NCI-H128 (cell line): ENCODE measurements at regions not wholly inside any gene's neighbourhood (a gene's known extent, or its start where the extent isn't known, plus 50 kb on each side); places are given as distances from the start of the nearest gene placed in this dataset.
"Not testable (repeated sequence)": the region's sequence is repeated elsewhere in the genome, so short reads cannot be mapped to it uniquely, and the experiment has no call there.

Experiments
- DNase-seq: peaks from one replicate; lab custom pipeline; 2025; ENCODE audit not compliant: unreplicated experiment; lab: John Stamatoyannopoulos, UW

GRCh38 chr1:163571950-163572349 is 250.2 kb downstream of the NUF2 start:
- no peak for DNase-seq

GRCh38 chr1:163574119-163574518 is 252.4 kb downstream of the NUF2 start:
- DNase-seq = no peak

- DNase-seq = no peak
Measured at GRCh38 chr1:163580926-163581325, 259.2 kb downstream of the NUF2 start.

DNA sequence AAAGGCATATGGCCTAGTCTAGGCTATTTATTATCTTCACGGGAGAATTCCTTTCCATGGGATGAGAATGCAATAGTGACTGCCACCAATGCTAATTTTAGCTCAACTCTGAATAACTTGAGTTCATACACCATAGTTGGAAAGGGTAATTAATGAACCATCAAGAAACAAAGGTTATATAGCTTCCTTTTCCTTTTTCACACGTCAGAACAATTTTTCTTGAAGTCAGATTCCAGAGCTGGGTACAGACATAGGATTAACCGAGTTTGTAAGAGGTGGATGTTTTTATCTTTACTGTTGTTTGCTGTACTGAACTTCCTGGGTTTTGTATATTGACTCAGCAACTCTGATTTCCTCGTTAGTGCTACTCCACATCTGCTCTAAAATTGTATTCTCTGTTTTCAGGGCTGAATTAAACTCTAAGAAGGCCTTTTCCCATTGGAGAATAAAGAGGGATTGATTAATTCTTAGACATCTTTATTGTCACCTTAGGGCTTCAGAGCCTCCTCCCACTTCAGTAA is 262.0 kb downstream of the NUF2 start:
- no peak for DNase-seq

DNA sequence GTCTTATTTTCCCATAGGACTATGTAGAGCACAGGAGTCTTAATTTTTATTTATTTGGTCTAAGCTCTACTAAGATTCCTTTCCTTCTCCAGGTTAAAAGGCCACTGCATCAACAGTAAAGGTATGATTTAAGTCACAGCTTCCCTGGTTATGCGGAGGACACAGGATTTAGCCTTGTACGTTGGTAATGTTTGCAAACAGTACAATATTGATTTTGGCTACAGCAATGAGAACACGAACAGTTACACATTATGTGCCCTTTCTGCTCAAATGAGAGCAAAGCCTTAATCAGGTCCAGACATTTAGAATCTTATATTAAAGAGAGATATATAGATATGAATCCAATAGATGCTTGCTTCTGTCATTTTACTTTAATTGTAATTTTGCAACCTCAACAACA is 264.0 kb downstream of the NUF2 start:
- DNase-seq = no peak

DNA sequence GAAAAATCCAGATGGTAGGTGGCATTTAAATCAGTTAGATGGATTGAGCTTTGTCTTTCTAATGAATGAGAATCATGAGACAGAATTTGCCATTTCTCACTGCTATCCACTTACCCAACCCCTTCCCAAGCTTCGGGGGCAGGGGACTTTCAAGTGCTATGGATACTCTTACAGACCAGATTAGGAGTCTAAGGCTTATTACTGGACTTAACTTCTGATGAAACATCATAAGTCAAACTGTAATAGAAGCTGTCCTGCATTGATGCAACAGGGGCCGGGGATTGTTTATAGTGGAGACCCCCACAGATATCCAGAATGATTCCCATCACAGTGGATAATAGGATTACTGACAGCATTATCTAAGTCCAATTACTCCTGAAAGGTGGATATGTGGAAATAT is 267.0 kb downstream of the NUF2 start:
- no peak for DNase-seq

GRCh38 chr1:163589735-163590134 is 268.0 kb downstream of the NUF2 start:
- DNase-seq = no peak

- not testable (repeated sequence) for DNase-seq
Measured at GRCh38 chr1:163591131-163591530, 269.4 kb downstream of the NUF2 start.

GRCh38 chr1:163592623-163593022 is 270.9 kb downstream of the NUF2 start:
- DNase-seq = not testable (repeated sequence)

GRCh38 chr1:163596106-163596505 is 274.4 kb downstream of the NUF2 start:
- not testable (repeated sequence) for DNase-seq

GRCh38 chr1:163596541-163597258 is 274.9 kb downstream of the NUF2 start:
- DNase-seq = no peak

- DNase-seq = no peak
Measured at GRCh38 chr1:163604321-163604720, 282.6 kb downstream of the NUF2 start.

- no peak for DNase-seq
Measured at GRCh38 chr1:163604896-163605295, 283.1 kb downstream of the NUF2 start.

GRCh38 chr1:163608979-163609378 is 287.2 kb downstream of the NUF2 start:
- no peak for DNase-seq

GRCh38 chr1:163609858-163610257 is 288.1 kb downstream of the NUF2 start:
- DNase-seq = no peak

GRCh38 chr1:163610486-163610885 is 288.7 kb downstream of the NUF2 start:
- no peak for DNase-seq

- DNase-seq = no peak
Measured at GRCh38 chr1:163614361-163614760, 292.6 kb downstream of the NUF2 start.

- DNase-seq = no peak
Measured at GRCh38 chr1:163628034-163628773, 306.4 kb downstream of the NUF2 start.

DNA sequence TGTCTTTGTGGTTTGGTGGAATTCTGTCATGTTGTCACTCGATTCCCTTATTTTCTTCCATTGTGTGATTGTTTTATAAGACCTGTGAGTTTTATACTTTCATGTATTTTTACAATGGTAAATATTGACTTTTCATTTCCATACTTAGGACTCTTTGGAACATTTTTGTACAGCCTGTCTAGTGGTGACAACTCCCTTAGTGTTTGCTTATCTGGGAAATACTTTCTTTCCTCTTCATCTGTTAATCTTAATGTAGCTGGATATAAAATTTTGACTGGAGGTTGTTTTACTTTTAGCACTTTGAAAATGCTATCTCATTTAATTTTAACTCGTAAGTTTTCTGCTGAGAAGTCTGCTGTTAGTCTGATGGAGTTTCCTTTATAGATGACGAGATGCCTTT is 310.5 kb downstream of the NUF2 start:
- no peak for DNase-seq

DNA sequence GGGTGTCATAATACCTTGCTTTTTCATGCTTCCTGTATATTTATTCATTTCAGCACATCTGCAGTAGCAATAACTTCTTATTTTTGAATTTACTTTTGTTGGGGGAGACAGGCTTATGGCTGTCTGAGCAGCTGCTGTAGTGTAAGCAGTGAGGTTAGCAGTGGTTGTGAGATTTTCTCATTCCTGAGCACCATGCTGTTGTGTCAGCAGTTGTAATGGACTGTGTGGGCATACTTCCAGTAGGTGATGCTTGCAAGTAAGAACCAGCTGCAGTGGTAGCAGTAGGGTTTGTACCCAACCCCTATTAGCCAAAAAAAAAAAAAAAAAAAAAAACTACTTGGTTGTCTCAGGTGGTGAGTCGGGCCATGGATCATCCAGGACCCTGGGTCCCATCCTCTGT is 311.6 kb downstream of the NUF2 start:
- no peak for DNase-seq

- not testable (repeated sequence) for DNase-seq
Measured at GRCh38 chr1:163645676-163646075, 323.9 kb downstream of the NUF2 start.

GRCh38 chr1:163650624-163651023 is 328.9 kb downstream of the NUF2 start:
- no peak for DNase-seq
